ENCODE measurements at regions not wholly inside any gene's neighbourhood (a gene's known extent, or its start where the extent isn't known, plus 50 kb on each side); places are given as distances from the start of the nearest gene placed in this dataset.

GRCh38 chr1:227396539-227397353 is 78.5 kb upstream of the CDC42BPA start:
- H3K27ac ChIP-seq, result no peak overlapping the region
- no peak for TF ChIP-seq CTCF (IDR thresholded peaks at IDR 0.05 in 8 of 11, conservative IDR thresholded peaks at IDR 0.05 in 3 of 11)
- TF ChIP-seq POLR2AphosphoS5 (IDR thresholded peaks at IDR 0.05), result no peak
- no peak for TF ChIP-seq POLR2A (IDR thresholded peaks at IDR 0.05)
- no peaks in the 10 kb centered on the region for H3K4me1 ChIP-seq
- intact Hi-C loops (cut with DNase I; ENCODE audit: low total_unique reads), result no loop called here
- no peaks in the 10 kb centered on the region for H3K36me3 ChIP-seq
- 61 to 81% (median 75%) methylated on average over 8 of the region's 8 CpGs for WGBS, 5 donors
- peaks cover 0 to 4% (median 0%) of the 10 kb centered on the region in 8 donors for H3K9me3 ChIP-seq
- peaks cover 0 to 3% (median 0%) of the 10 kb centered on the region in 7 donors for H3K27me3 ChIP-seq (replicated peaks in 1 of 7)
- DNase-seq, result no peak
- no peak overlapping the region for H3K4me3 ChIP-seq

GRCh38 chr1:227395426-227396028 is 77.2 kb upstream of the CDC42BPA start:
- 43 to 62% (median 60%) methylated on average over 2 of the region's 2 CpGs for WGBS, 5 donors
- Histone ChIP-seq H3K9me3 (no peaks in the 10 kb centered on the region), H3K4me1 (no peaks in the 10 kb centered on the region), H3K36me3 (no peaks in the 10 kb centered on the region), H3K27ac (no peak overlapping the region), H3K27me3 (replicated peaks in 1 of 7) (peaks cover 0 to 3% (median 0%) of the 10 kb centered on the region in 7 donors), H3K4me3 (no peak overlapping the region)
- TF ChIP-seq CTCF (IDR thresholded peaks at IDR 0.05 in 8 of 11, conservative IDR thresholded peaks at IDR 0.05 in 3 of 11) (no peak), POLR2A (IDR thresholded peaks at IDR 0.05) (no peak)
- intact Hi-C loops (cut with DNase I; ENCODE audit: low total_unique reads), result no loop called here
- no peak for DNase-seq

GRCh38 chr1:227392984-227393764 is 74.9 kb upstream of the CDC42BPA start:
- Histone ChIP-seq H3K4me1 (no peaks in the 10 kb centered on the region), H3K36me3 (no peaks in the 10 kb centered on the region), H3K4me3 (no peak overlapping the region), H3K27me3 (replicated peaks in 1 of 7) (no peaks in the 10 kb centered on the region), H3K9me3 (no peaks in the 10 kb centered on the region), H3K27ac (no peak overlapping the region)
- DNase-seq, result no peak
- 23 to 64% (median 55%) methylated on average over 3 of the region's 3 CpGs for WGBS, 5 donors
- TF ChIP-seq CTCF (IDR thresholded peaks at IDR 0.05 in 8 of 11, conservative IDR thresholded peaks at IDR 0.05 in 3 of 11) (no peak), POLR2AphosphoS5 (IDR thresholded peaks at IDR 0.05) (no peak), POLR2A (IDR thresholded peaks at IDR 0.05) (no peak)
- intact Hi-C loops (cut with DNase I; ENCODE audit: low total_unique reads), result no loop called here

GRCh38 chr1:227391879-227392278 is 73.6 kb upstream of the CDC42BPA start:
- no peak for TF ChIP-seq CTCF (IDR thresholded peaks at IDR 0.05 in 8 of 11, conservative IDR thresholded peaks at IDR 0.05 in 3 of 11)
- TF ChIP-seq POLR2AphosphoS5 (IDR thresholded peaks at IDR 0.05), result no peak
- TF ChIP-seq POLR2A (IDR thresholded peaks at IDR 0.05), result no peak
- H3K27me3 ChIP-seq (replicated peaks in 1 of 7), result no peaks in the 10 kb centered on the region
- DNase-seq, result no peak
- H3K4me1 ChIP-seq, result no peaks in the 10 kb centered on the region
- WGBS, 5 donors, result 34 to 46% (median 41%) methylated on average over 4 of the region's 4 CpGs
- H3K9me3 ChIP-seq, result no peaks in the 10 kb centered on the region
- H3K27ac ChIP-seq, result no peak overlapping the region
- intact Hi-C loops (cut with DNase I; ENCODE audit: low total_unique reads), result no loop called here
- H3K36me3 ChIP-seq, result no peaks in the 10 kb centered on the region
- no peak overlapping the region for H3K4me3 ChIP-seq
